Kidney (tissue), 13 donors: ENCODE measurements at regions not wholly inside any gene's neighbourhood (a gene's known extent, or its start where the extent isn't known, plus 50 kb on each side); places are given as distances from the start of the nearest gene placed in this dataset.

Source experiments
- DNase-seq, 5 donors: peaks; one replicate each; pipeline ENCODE4 v3.0.0-alpha.2; 2013 to 2020
- FAIRE-seq: peaks from 2 replicates; lab custom pipeline; 2012; peaks lifted over from hg19 to GRCh38; lab: Jason Lieb, UNC
- H3K27ac ChIP-seq, 2 donors: one replicate each; pipeline ENCODE4 v1.7.0; 2013; ENCODE audit warnings: low read depth in 2 of 2, low read length in 2 of 2, inconsistent platforms in 1 of 2
- H3K27me3 ChIP-seq: one replicate; pipeline ENCODE4 v1.7.1; 2013; ENCODE audit warnings: low read length, inconsistent platforms; ENCODE audit not compliant: control insufficient read depth, insufficient read depth
- H3K36me3 ChIP-seq, 3 donors: one replicate each; pipeline versions ENCODE4 v1.7.0 to v1.7.1; 2013; ENCODE audit warnings: low read length in 3 of 3, control low read depth in 1 of 3, inconsistent platforms in 1 of 3; ENCODE audit not compliant: insufficient read depth in 3 of 3, control insufficient read depth in 2 of 3
- H3K4me1 ChIP-seq, 3 donors: one replicate each; pipeline versions ENCODE4 v1.7.0 to v1.7.1; 2013; ENCODE audit warnings: low read length in 3 of 3, inconsistent platforms in 1 of 3, low read depth in 1 of 3; ENCODE audit not compliant: control insufficient read depth in 2 of 3, insufficient read depth in 2 of 3
- H3K4me3 ChIP-seq, 3 donors: one replicate each; pipeline versions ENCODE4 v1.7.0 to v1.8.1; 2013; ENCODE audit warnings: low read length in 3 of 3, control low read depth in 1 of 3, inconsistent platforms in 1 of 3
- H3K9ac ChIP-seq, 3 donors: one replicate each; pipeline versions ENCODE4 v1.7.0 to v1.7.1; 2013; ENCODE audit warnings: low read length in 3 of 3, control low read depth in 1 of 3, inconsistent platforms in 1 of 3
- H3K9me3 ChIP-seq, 3 donors: one replicate each; pipeline versions ENCODE4 v1.7.0 to v1.7.1; 2013; ENCODE audit warnings: low read length in 3 of 3, control low read depth in 1 of 3, inconsistent platforms in 1 of 3; ENCODE audit not compliant: control insufficient read depth in 2 of 3, insufficient read depth in 1 of 3
- intact Hi-C: fragments of 100-400 bp; cut with DNase I; formaldehyde crosslinking; loops from one replicate; pipeline ENCODE4 v1.11.1; 2022
- TF ChIP-seq, protein P1 (sequence below): IDR thresholded peaks from 3 replicates; pipeline ENCODE4 v1.5.1; 2012; ENCODE audit warnings: mild to moderate bottlenecking, moderate library complexity, borderline replicate concordance; ENCODE audit not compliant: insufficient read depth; ENCODE audit errors: extremely low read depth
- donor health status: control.
- donor health status: control.
- donor health status: control.
- donor health status: control.
- donor health status: control.
- donor health status: DM: yes; HTN: yes; CAD: no.
- donor health status: Normal renal cell carcinoma (clear cell type).

DNA sequence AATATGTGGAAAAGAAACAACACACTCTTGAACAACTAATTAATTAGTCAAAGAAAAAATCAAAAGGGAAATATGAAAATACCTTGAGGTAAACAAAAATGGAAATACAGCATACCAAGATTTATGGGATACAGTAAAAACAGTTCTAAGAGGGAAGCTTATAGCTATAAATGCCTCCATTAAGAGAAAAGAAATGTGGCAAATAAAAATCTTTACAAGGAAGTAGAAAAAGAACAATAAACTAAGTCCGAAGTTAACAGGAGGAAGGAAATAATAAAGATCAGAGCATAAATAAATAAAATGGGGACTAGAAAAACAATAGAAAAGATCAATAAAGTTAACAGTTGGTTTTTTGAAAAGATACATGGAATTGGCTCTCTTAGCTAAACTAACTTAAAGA lies 267.8 kb upstream of the NRP1 start:
- Histone ChIP-seq H3K27me3 (no peaks in the 10 kb centered on the region), H3K9ac (no peak overlapping the region), H3K36me3 (no peaks in the 10 kb centered on the region), H3K4me3 (no peak overlapping the region), H3K4me1 (no peaks in the 10 kb centered on the region), H3K9me3 (no peaks in the 10 kb centered on the region), H3K27ac (no peak overlapping the region)
- FAIRE-seq (no peak), DNase-seq (no peak)
- intact Hi-C loops = no loop called here
- TF ChIP-seq, protein P1, sequence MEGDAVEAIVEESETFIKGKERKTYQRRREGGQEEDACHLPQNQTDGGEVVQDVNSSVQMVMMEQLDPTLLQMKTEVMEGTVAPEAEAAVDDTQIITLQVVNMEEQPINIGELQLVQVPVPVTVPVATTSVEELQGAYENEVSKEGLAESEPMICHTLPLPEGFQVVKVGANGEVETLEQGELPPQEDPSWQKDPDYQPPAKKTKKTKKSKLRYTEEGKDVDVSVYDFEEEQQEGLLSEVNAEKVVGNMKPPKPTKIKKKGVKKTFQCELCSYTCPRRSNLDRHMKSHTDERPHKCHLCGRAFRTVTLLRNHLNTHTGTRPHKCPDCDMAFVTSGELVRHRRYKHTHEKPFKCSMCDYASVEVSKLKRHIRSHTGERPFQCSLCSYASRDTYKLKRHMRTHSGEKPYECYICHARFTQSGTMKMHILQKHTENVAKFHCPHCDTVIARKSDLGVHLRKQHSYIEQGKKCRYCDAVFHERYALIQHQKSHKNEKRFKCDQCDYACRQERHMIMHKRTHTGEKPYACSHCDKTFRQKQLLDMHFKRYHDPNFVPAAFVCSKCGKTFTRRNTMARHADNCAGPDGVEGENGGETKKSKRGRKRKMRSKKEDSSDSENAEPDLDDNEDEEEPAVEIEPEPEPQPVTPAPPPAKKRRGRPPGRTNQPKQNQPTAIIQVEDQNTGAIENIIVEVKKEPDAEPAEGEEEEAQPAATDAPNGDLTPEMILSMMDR = no peak

DNA sequence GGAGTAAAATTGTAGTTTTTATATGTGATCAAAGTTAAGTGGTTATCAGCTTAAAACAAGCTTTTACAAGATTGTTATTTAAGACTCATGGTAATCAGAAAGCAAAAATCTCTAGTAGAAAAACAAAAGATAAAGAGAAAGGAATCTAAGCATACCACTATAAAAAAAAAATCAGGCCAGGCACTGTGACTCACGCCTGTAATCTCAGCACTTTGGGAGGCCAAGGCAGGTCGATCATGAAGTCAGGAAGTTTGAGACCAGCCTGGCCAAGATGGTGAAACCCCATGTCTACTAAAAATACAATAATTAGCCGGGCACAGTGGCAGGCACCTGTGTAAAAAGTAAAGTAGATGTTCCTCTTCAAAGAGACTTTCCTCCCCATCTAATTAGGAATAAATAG lies 265.9 kb upstream of the NRP1 start:
- H3K27me3 ChIP-seq = no peaks in the 10 kb centered on the region
- H3K4me1 ChIP-seq = no peaks in the 10 kb centered on the region
- H3K36me3 ChIP-seq = no peaks in the 10 kb centered on the region
- TF ChIP-seq, protein P1 = no peak
- FAIRE-seq (no peak), DNase-seq (no peak)
- no peak overlapping the region for H3K9ac ChIP-seq
- H3K9me3 ChIP-seq = no peaks in the 10 kb centered on the region
- intact Hi-C loops = no loop called here
- H3K27ac ChIP-seq = no peak overlapping the region
- H3K4me3 ChIP-seq = no peak overlapping the region

DNA sequence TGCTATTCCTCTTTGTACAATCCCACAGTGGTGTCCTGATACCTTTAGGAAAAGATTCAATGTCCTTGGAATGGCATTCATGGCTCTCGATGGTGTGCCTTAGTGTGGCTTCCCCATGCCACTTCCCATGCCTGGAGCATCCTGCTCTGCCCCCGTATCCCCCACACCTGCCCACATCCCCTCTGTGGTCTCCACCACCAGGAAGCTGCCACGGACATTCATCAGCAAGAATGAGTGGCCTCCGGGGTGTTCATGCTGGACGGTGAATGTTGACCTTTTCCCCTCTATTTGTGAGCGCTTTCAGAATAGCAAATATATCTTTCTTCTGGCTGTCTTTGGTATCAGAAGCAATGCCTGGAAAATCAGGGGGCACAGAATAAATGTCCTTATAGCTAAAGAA lies 262.0 kb upstream of the NRP1 start:
- H3K4me3 ChIP-seq = no peak overlapping the region
- no peaks in the 10 kb centered on the region for H3K9me3 ChIP-seq
- TF ChIP-seq, protein P1 = no peak
- DNase-seq (no peak), FAIRE-seq (no peak)
- intact Hi-C loops = no loop called here
- H3K36me3 ChIP-seq = no peaks in the 10 kb centered on the region
- no peaks in the 10 kb centered on the region for H3K27me3 ChIP-seq
- H3K9ac ChIP-seq = no peak overlapping the region
- H3K27ac ChIP-seq = no peak overlapping the region
- no peaks in the 10 kb centered on the region for H3K4me1 ChIP-seq

DNA sequence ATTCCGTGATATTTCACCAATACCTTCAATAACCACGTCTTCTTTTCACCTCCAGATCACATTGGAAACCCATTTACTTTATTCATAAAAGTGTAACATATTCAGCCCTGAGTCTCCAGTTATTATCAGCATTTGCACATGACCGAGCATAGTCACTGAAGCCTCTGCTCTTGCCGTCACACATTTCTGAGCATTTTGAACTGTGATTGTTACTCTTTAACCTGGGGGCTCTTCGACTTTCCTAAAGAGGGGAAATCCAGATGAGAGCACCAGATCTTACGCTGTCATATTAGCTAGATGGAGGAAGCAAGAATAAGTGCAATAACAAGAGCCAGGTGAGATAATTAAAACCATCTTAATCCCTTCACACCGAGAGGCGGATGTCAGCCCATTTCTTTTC lies 260.0 kb upstream of the NRP1 start:
- intact Hi-C loops = no loop called here
- Histone ChIP-seq H3K4me1 (no peaks in the 10 kb centered on the region), H3K36me3 (no peaks in the 10 kb centered on the region), H3K27ac (no peak overlapping the region), H3K27me3 (no peaks in the 10 kb centered on the region), H3K4me3 (peak overlapping the region in 1 of 3 donors; percentile 40), H3K9me3 (no peaks in the 10 kb centered on the region), H3K9ac (no peak overlapping the region)
- TF ChIP-seq, protein P1 = no peak
- FAIRE-seq = no peak
- peak in 3 of 5 donors; percentile 16 to 71 (median 70) for DNase-seq
